PC-9 (cell line): ENCODE measurements at regions not wholly inside any gene's neighbourhood (a gene's known extent, or its start where the extent isn't known, plus 50 kb on each side); places are given as distances from the start of the nearest gene placed in this dataset.

ENCODE experiments used
- BruUV-seq: library from RNA; stranded (reverse); fragments of 400-500 nt; replicated peaks from 2 replicates; lab custom pipeline; 2021; lab: Mats Ljungman, UMichigan
- CTCF ChIA-PET: fragments of 300-600 bp; sonication (Branson Sonifier 250); formaldehyde crosslinking; loops from one replicate; lab custom pipeline; 2022; ENCODE audit warnings: antibody characterized with exemption; lab: Charles Lee
- POLR2A ChIA-PET: fragments of 300-600 bp; sonication (Branson Sonifier 250); formaldehyde crosslinking; loops from one replicate; lab custom pipeline; 2022; ENCODE audit warnings: antibody characterized with exemption; ENCODE audit not compliant: unreplicated experiment; lab: Charles Lee
- DNase-seq, 2 experiments: peaks; one replicate each; pipeline versions ENCODE4 v3.0.0 to v3.0.0-alpha.2; 2015 to 2022; ENCODE audit warnings: mixed read lengths in 1 of 2
- H2AFZ ChIP-seq: fragments of 200-600 bp; sonication (generic); 2 replicates; pipeline ENCODE4 v1.8.1; 2017; ENCODE audit warnings: antibody characterized with exemption
- H3F3A ChIP-seq: fragments of 200-600 bp; sonication (generic); 2 replicates; pipeline ENCODE4 v1.8.1; 2017; ENCODE audit warnings: antibody characterized with exemption, mild to moderate bottlenecking, low read depth; ENCODE audit not compliant: insufficient read depth
- H3K27ac ChIP-seq: fragments of 200-600 bp; sonication (generic); 2 replicates; pipeline ENCODE4 v1.6.1; 2016; ENCODE audit warnings: mixed run types
- H3K27me3 ChIP-seq: fragments of 200-600 bp; sonication (generic); 2 replicates; pipeline ENCODE4 v1.6.1; 2016; ENCODE audit warnings: low read depth, mixed run types; ENCODE audit not compliant: insufficient read depth
- H3K36me3 ChIP-seq: fragments of 200-600 bp; sonication (generic); 2 replicates; pipeline ENCODE4 v1.6.1; 2016; ENCODE audit warnings: low read depth, mixed run types
- H3K4me1 ChIP-seq: fragments of 200-600 bp; sonication (generic); replicated peaks from 2 replicates; pipeline ENCODE4 v1.6.1; 2016; ENCODE audit warnings: mixed run types; ENCODE audit not compliant: insufficient read depth
- H3K4me2 ChIP-seq: fragments of 200-600 bp; sonication (generic); 2 replicates; pipeline ENCODE4 v1.6.1; 2017; ENCODE audit warnings: mixed run types
- H3K4me3 ChIP-seq: fragments of 200-600 bp; sonication (generic); 2 replicates; pipeline ENCODE4 v1.6.1; 2016; ENCODE audit warnings: mixed run types
- H3K79me2 ChIP-seq: fragments of 200-600 bp; sonication (generic); 2 replicates; pipeline ENCODE4 v1.6.1; 2017; ENCODE audit warnings: low read depth, mixed run types
- H3K9me2 ChIP-seq: fragments of 200-600 bp; sonication (generic); 2 replicates; pipeline ENCODE4 v1.8.1; 2017; ENCODE audit warnings: mild to moderate bottlenecking; ENCODE audit not compliant: insufficient read depth
- H3K9me3 ChIP-seq: fragments of 200-600 bp; sonication (generic); 2 replicates; pipeline ENCODE4 v1.8.1; 2016; ENCODE audit warnings: low read depth; ENCODE audit not compliant: insufficient read depth
- H4K20me1 ChIP-seq: fragments of 200-600 bp; sonication (generic); 2 replicates; pipeline ENCODE4 v1.8.1; 2017; ENCODE audit not compliant: insufficient read depth
- CTCF ChIP-seq: fragments of 200-600 bp; sonication (generic); conservative IDR thresholded peaks from 2 replicates; pipeline ENCODE4 v1.6.1; 2017; ENCODE audit warnings: mixed run types, antibody characterized with exemption, mild to moderate bottlenecking, moderate library complexity
- EZH2 ChIP-seq: fragments of 200-600 bp; sonication (generic); IDR thresholded peaks from 2 replicates; pipeline ENCODE4 v1.8.0; 2017; ENCODE audit warnings: antibody characterized with exemption, low read depth
- intact Hi-C: fragments of 100-400 bp; cut with micrococcal nuclease; formaldehyde crosslinking; loops from one replicate; pipeline ENCODE4 v1.10.0; 2022; ENCODE audit not compliant: unreplicated experiment

- Histone ChIP-seq H3K9me3 (no peaks in the 10 kb centered on the region), H3K27ac (no peak overlapping the region), H3F3A (no peaks in the 10 kb centered on the region), H2AFZ (no peak overlapping the region), H3K9me2 (no peaks in the 10 kb centered on the region), H3K4me1 (no peaks in the 10 kb centered on the region), H3K36me3 (no peaks in the 10 kb centered on the region), H3K27me3 (no peaks in the 10 kb centered on the region), H3K79me2 (no peaks in the 10 kb centered on the region), H4K20me1 (no peaks in the 10 kb centered on the region), H3K4me3 (no peak overlapping the region), H3K4me2 (no peak overlapping the region)
- DNase-seq = no peak
- POLR2A ChIA-PET = no interaction called here
- no TSS peak for BruUV-seq
- intact Hi-C loops = no loop called here
- TF ChIP-seq CTCF (no peak), EZH2 (no peak)
- CTCF ChIA-PET = no interaction called here
Measured at GRCh38 chr13:74586847-74587246, 452.6 kb upstream of the KLF12 start.

- CTCF ChIA-PET = no interaction called here
Measured at GRCh38 chr13:74576420-74576819, 442.2 kb upstream of the KLF12 start.

GRCh38 chr13:74575729-74576125 is 441.5 kb upstream of the KLF12 start:
- H3K27me3 ChIP-seq = peaks cover 3% of the 10 kb centered on the region; the same call in 1 of the 2 replicates
- H3K4me1 ChIP-seq = no peaks in the 10 kb centered on the region
- H3K27ac ChIP-seq = no peak overlapping the region
- no peaks in the 10 kb centered on the region for H4K20me1 ChIP-seq
- no peaks in the 10 kb centered on the region for H3K9me3 ChIP-seq
- intact Hi-C loops = no loop called here
- H3K36me3 ChIP-seq = no peaks in the 10 kb centered on the region
- CTCF ChIA-PET = no interaction called here
- no peaks in the 10 kb centered on the region for H3F3A ChIP-seq
- BruUV-seq = no TSS peak
- no peak overlapping the region for H2AFZ ChIP-seq
- DNase-seq = no peak
- no peaks in the 10 kb centered on the region for H3K79me2 ChIP-seq
- H3K4me2 ChIP-seq = no peak overlapping the region
- no peaks in the 10 kb centered on the region for H3K9me2 ChIP-seq
- TF ChIP-seq CTCF (no peak), EZH2 (no peak)
- H3K4me3 ChIP-seq = no peak overlapping the region
- POLR2A ChIA-PET = no interaction called here

More at GRCh38 chr13:74576420-74576819, 442.2 kb upstream of the KLF12 start:
- Histone ChIP-seq H3K4me2 (no peak overlapping the region), H3K36me3 (no peaks in the 10 kb centered on the region), H2AFZ (no peak overlapping the region), H3K27me3 (peaks cover 3% of the 10 kb centered on the region; the same call in 1 of the 2 replicates), H3K79me2 (no peaks in the 10 kb centered on the region), H3K9me3 (no peaks in the 10 kb centered on the region), H4K20me1 (no peaks in the 10 kb centered on the region), H3K27ac (no peak overlapping the region), H3K4me1 (no peaks in the 10 kb centered on the region), H3F3A (no peaks in the 10 kb centered on the region), H3K4me3 (no peak overlapping the region), H3K9me2 (no peaks in the 10 kb centered on the region)
- POLR2A ChIA-PET = no interaction called here
- DNase-seq = no peak
- BruUV-seq = no TSS peak
- TF ChIP-seq CTCF (no peak), EZH2 (no peak)
- intact Hi-C loops = no loop called here
